DND-41 (cell line): ENCODE measurements at regions not wholly inside any gene's neighbourhood (a gene's known extent, or its start where the extent isn't known, plus 50 kb on each side); places are given as distances from the start of the nearest gene placed in this dataset.

Source experiments
- ATAC-seq: fragments of 200-7000 bp; cut with Tn5 transposase; 3 replicates; pipeline ENCODE4 v1.9.1; 2021; ENCODE audit warnings: low read depth; ENCODE audit not compliant: insufficient read depth
- DNase-seq: peaks from one replicate; pipeline ENCODE4 v3.0.0-alpha.2; 2020
- H2AFZ ChIP-seq: 2 replicates; pipeline ENCODE4 v1.6.0; 2012; ENCODE audit warnings: low read depth, low read length
- H3K27ac ChIP-seq: 2 replicates; pipeline ENCODE4 v1.5.1; 2012; ENCODE audit warnings: low read length, inconsistent platforms
- H3K27me3 ChIP-seq: fragments of 200-600 bp; sonication (generic); 2 replicates; pipeline ENCODE4 v1.6.0; 2012; ENCODE audit warnings: low read length, mild to moderate bottlenecking, inconsistent platforms; ENCODE audit not compliant: insufficient read depth, poor library complexity
- H3K36me3 ChIP-seq: 2 replicates; pipeline ENCODE4 v1.5.1; 2012; ENCODE audit warnings: low read length, inconsistent platforms; ENCODE audit not compliant: insufficient read depth
- H3K4me1 ChIP-seq: 2 replicates; pipeline ENCODE4 v1.5.1; 2012; ENCODE audit warnings: mild to moderate bottlenecking, low read length; ENCODE audit not compliant: insufficient read depth
- H3K4me2 ChIP-seq: 2 replicates; pipeline ENCODE4 v1.6.0; 2012; ENCODE audit warnings: mild to moderate bottlenecking, moderate library complexity, low read length, inconsistent platforms; ENCODE audit not compliant: insufficient read depth
- H3K4me3 ChIP-seq, 2 experiments: fragments of 200-600 bp in 1 of 2; shearing (Covaris generic) in 1 of 2; 2 replicates each; pipeline ENCODE4 v1.5.1; 2012 to 2016; ENCODE audit warnings: inconsistent platforms in 2 of 2, low read length in 2 of 2, mild to moderate bottlenecking in 2 of 2, low read depth in 1 of 2, moderate library complexity in 1 of 2
- H3K79me2 ChIP-seq: 2 replicates; pipeline ENCODE4 v1.6.0; 2012; ENCODE audit warnings: low read length, inconsistent platforms; ENCODE audit not compliant: insufficient read depth
- H3K9ac ChIP-seq: 2 replicates; pipeline ENCODE4 v1.6.0; 2012; ENCODE audit warnings: low read depth, mild to moderate bottlenecking, inconsistent platforms, low read length, moderate library complexity
- H3K9me3 ChIP-seq: 2 replicates; pipeline ENCODE4 v1.5.1; 2012; ENCODE audit warnings: low read length, moderate library complexity, mild to moderate bottlenecking, inconsistent platforms; ENCODE audit not compliant: insufficient read depth, severe bottlenecking
- H4K20me1 ChIP-seq: 2 replicates; pipeline ENCODE4 v1.6.0; 2012; ENCODE audit warnings: low read length; ENCODE audit not compliant: insufficient read depth
- EZH2 ChIP-seq: IDR thresholded peaks from 3 replicates; pipeline ENCODE4 v1.6.1; 2012; ENCODE audit warnings: borderline replicate concordance, low read depth, mild to moderate bottlenecking, moderate library complexity, low read length, inconsistent platforms; ENCODE audit not compliant: severe bottlenecking
- TF ChIP-seq, protein P1 (sequence below): IDR thresholded peaks from 2 replicates; pipeline ENCODE4 v1.5.1; 2012; ENCODE audit warnings: borderline replicate concordance, low read length, moderate library complexity, mild to moderate bottlenecking; ENCODE audit not compliant: poor library complexity, severe bottlenecking; ENCODE audit errors: extremely low read depth

DNA sequence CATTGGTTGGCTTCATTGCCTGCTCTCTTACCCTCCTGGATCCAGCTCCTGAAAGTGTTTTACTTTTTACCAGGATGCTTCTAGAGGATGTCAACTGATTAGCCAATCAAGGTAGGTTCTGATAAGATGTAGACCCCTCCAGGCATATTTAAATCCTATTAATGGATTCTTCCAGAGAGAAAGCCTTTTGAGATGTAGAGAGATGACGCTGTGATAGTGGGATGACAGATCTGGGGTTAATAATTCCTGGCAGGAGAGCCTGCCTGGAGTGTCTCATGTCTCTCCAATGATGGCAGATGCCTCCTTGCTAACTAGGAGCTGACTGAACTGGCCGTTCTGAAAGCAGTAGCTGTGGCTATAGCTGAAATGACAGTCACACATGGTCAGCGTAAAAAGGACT lies 116.9 kb upstream of the DTNBP1 start:
- H3K4me1 ChIP-seq = no peaks in the 10 kb centered on the region
- no peak for DNase-seq
- H3K27ac ChIP-seq = no peak overlapping the region

DNA sequence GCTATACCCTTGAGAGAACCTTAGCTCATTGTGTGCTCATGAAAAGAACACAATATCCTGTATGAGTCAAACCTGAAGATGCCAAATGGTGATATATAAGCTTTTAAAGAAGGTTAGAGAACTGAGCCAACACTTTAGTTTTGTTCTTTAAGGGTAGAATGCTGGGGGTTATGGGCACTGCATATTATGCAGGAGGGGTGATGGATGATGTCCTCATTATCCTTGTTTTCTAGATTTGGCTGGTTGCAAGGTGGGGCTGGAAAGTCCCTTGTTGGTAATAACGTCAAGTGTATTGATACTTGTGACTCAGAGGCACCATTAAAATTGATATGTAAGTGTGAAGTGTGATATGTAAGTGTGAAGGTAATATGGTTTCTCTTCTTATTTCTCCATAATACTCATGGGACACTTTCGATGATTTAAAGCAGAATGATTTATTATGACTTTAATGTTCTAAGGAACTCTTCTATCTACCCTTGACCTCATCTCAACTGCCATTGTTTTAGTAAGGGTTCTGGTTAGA lies 113.7 kb upstream of the DTNBP1 start:
- ATAC-seq (no peak), DNase-seq (no peak)
- Histone ChIP-seq H3K36me3 (no peaks in the 10 kb centered on the region), H4K20me1 (no peaks in the 10 kb centered on the region), H2AFZ (no peak overlapping the region), H3K4me1 (no peaks in the 10 kb centered on the region), H3K27ac (no peak overlapping the region), H3K79me2 (no peaks in the 10 kb centered on the region), H3K4me3 (no peak overlapping the region), H3K4me2 (no peak overlapping the region), H3K9me3 (no peaks in the 10 kb centered on the region), H3K27me3 (no peaks in the 10 kb centered on the region), H3K9ac (no peak overlapping the region)
- TF ChIP-seq EZH2 = no peak
- TF ChIP-seq, protein P1, sequence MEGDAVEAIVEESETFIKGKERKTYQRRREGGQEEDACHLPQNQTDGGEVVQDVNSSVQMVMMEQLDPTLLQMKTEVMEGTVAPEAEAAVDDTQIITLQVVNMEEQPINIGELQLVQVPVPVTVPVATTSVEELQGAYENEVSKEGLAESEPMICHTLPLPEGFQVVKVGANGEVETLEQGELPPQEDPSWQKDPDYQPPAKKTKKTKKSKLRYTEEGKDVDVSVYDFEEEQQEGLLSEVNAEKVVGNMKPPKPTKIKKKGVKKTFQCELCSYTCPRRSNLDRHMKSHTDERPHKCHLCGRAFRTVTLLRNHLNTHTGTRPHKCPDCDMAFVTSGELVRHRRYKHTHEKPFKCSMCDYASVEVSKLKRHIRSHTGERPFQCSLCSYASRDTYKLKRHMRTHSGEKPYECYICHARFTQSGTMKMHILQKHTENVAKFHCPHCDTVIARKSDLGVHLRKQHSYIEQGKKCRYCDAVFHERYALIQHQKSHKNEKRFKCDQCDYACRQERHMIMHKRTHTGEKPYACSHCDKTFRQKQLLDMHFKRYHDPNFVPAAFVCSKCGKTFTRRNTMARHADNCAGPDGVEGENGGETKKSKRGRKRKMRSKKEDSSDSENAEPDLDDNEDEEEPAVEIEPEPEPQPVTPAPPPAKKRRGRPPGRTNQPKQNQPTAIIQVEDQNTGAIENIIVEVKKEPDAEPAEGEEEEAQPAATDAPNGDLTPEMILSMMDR = no peak

More for the DNA sequence above, 116.9 kb upstream of the DTNBP1 start:
- H3K4me3 ChIP-seq = no peak overlapping the region
- H3K9me3 ChIP-seq = no peaks in the 10 kb centered on the region
- no peaks in the 10 kb centered on the region for H3K79me2 ChIP-seq
- no peak overlapping the region for H2AFZ ChIP-seq
- H3K4me2 ChIP-seq = no peak overlapping the region
- ATAC-seq = no peak
- no peaks in the 10 kb centered on the region for H4K20me1 ChIP-seq
- no peak overlapping the region for H3K9ac ChIP-seq
- H3K27me3 ChIP-seq = no peaks in the 10 kb centered on the region
- H3K36me3 ChIP-seq = no peaks in the 10 kb centered on the region
- TF ChIP-seq, protein P1 = no peak
- no peak for TF ChIP-seq EZH2

DNA sequence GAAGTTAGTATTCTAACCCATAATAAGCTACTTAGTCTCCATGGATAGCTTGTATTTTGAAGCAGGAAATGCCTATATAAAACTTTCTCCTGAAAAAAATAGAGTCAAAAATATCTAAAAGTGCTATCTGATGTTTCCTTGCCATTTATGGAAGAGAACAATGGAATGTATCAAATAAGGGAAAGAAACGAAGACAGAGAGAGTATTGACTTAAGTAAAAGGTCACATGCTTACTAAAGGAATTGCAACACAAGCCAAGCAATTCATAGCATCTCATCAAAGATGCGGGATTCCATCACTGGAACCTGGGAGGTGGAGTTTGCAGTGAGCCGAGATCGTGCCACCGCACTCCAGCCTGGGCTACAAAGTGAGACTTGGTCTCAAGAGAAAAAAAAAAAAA lies 112.9 kb upstream of the DTNBP1 start:
- ATAC-seq (no peak), DNase-seq (no peak)
- H3K4me2 ChIP-seq = no peak overlapping the region
- H3K27ac ChIP-seq = no peak overlapping the region
- H3K79me2 ChIP-seq = no peaks in the 10 kb centered on the region
- no peaks in the 10 kb centered on the region for H3K4me1 ChIP-seq
- no peak overlapping the region for H3K4me3 ChIP-seq
- no peak overlapping the region for H3K9ac ChIP-seq
- H3K27me3 ChIP-seq = no peaks in the 10 kb centered on the region
- no peaks in the 10 kb centered on the region for H3K9me3 ChIP-seq
- no peaks in the 10 kb centered on the region for H3K36me3 ChIP-seq
- TF ChIP-seq EZH2 = no peak
- TF ChIP-seq, protein P1 = no peak
- H2AFZ ChIP-seq = no peak overlapping the region
- no peaks in the 10 kb centered on the region for H4K20me1 ChIP-seq

DNA sequence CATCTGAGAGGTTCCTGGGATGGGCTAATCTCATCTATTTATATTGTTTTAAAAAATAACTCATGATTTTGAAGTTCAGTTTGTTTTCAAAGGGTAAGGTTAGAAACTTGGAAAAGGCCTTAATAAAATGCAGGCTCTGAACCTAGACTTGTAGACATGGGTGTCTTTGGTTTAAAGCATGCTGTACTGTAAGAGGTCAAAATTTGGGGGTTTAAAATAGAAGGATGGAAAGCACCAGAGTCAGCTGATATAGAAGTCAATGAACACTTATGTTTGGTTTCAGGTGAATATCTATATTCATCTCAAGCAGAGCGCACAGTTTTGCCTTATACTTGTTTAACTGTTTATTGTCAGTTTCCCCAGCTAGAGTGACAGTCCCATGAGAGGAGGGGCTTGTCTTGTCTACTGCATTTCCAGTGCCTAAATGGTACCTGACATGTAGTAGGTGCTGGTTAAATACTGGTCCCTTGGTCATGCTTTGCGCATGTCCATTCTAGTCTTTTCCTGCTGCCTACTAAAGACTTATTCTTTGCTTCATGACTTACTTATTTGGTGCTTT lies 112.3 kb upstream of the DTNBP1 start:
- Histone ChIP-seq H3K27ac (no peak overlapping the region), H3K4me2 (no peak overlapping the region), H2AFZ (no peak overlapping the region), H3K9me3 (no peaks in the 10 kb centered on the region), H3K9ac (no peak overlapping the region), H4K20me1 (no peaks in the 10 kb centered on the region), H3K4me1 (no peaks in the 10 kb centered on the region), H3K27me3 (no peaks in the 10 kb centered on the region), H3K36me3 (no peaks in the 10 kb centered on the region), H3K79me2 (no peaks in the 10 kb centered on the region), H3K4me3 (no peak overlapping the region)
- ATAC-seq (no peak), DNase-seq (no peak)
- TF ChIP-seq EZH2 = no peak
- TF ChIP-seq, protein P1 = no peak
